H9 (cell line): ENCODE measurements at regions not wholly inside any gene's neighbourhood (a gene's known extent, or its start where the extent isn't known, plus 50 kb on each side); places are given as distances from the start of the nearest gene placed in this dataset.

Experiments
- DNase-seq: peaks from one replicate; pipeline ENCODE4 v3.0.0-alpha.2; 2017
- H2AFZ ChIP-seq: one replicate; pipeline ENCODE4 v1.6.1; 2013; ENCODE audit warnings: mild to moderate bottlenecking, low read length, control low read depth, moderate library complexity
- H2AK5ac ChIP-seq: 2 replicates; pipeline ENCODE4 v1.6.1; 2013; ENCODE audit warnings: low read length, control low read depth, mixed read lengths; ENCODE audit not compliant: insufficient read length
- H2BK120ac ChIP-seq: one replicate; pipeline ENCODE4 v1.6.1; 2013; ENCODE audit warnings: low read depth, mild to moderate bottlenecking, low read length, control low read depth, inconsistent platforms; ENCODE audit not compliant: poor library complexity, severe bottlenecking
- H2BK12ac ChIP-seq: 2 replicates; pipeline ENCODE4 v1.6.1; 2013; ENCODE audit warnings: low read length, control low read depth, mixed read lengths, low read depth; ENCODE audit not compliant: insufficient read length
- H2BK15ac ChIP-seq: 2 replicates; pipeline ENCODE4 v1.6.1; 2013; ENCODE audit warnings: low read depth, low read length, control low read depth
- H2BK20ac ChIP-seq: one replicate; pipeline ENCODE4 v1.6.1; 2013; ENCODE audit warnings: low read depth, mild to moderate bottlenecking, low read length, control low read depth, inconsistent platforms; ENCODE audit not compliant: poor library complexity, severe bottlenecking
- H2BK5ac ChIP-seq: 2 replicates; pipeline ENCODE4 v1.6.1; 2013; ENCODE audit warnings: low read length, control low read depth, mixed read lengths; ENCODE audit not compliant: insufficient read length
- H3K14ac ChIP-seq: 2 replicates; pipeline ENCODE4 v1.6.1; 2013; ENCODE audit warnings: low read length, control low read depth; ENCODE audit not compliant: insufficient read depth
- H3K18ac ChIP-seq: 2 replicates; pipeline ENCODE4 v1.6.1; 2013; ENCODE audit warnings: low read depth, mild to moderate bottlenecking, mixed read lengths, low read length, control low read depth; ENCODE audit not compliant: insufficient read length
- H3K23ac ChIP-seq: 2 replicates; pipeline ENCODE4 v1.6.1; 2013; ENCODE audit warnings: low read length, control low read depth, mixed read lengths, low read depth; ENCODE audit not compliant: insufficient read length
- H3K23me2 ChIP-seq: 2 replicates; pipeline ENCODE4 v1.6.1; 2013; ENCODE audit warnings: low read depth, mild to moderate bottlenecking, mixed read lengths, low read length, control low read depth; ENCODE audit not compliant: insufficient read length, poor library complexity, severe bottlenecking
- H3K27ac ChIP-seq: 2 replicates; pipeline ENCODE4 v1.5.1; 2013; ENCODE audit warnings: low read length, control low read depth, mixed read lengths, low read depth; ENCODE audit not compliant: insufficient read length
- H3K27me3 ChIP-seq: 2 replicates; pipeline ENCODE4 v1.6.1; 2013; ENCODE audit warnings: low read length, control low read depth, inconsistent platforms; ENCODE audit not compliant: insufficient read depth
- H3K4ac ChIP-seq: 2 replicates; pipeline ENCODE4 v1.6.1; 2013; ENCODE audit warnings: low read depth, mild to moderate bottlenecking, control low read depth, inconsistent platforms, low read length, moderate library complexity
- H3K4me1 ChIP-seq: 2 replicates; pipeline ENCODE4 v1.6.1; 2013; ENCODE audit warnings: low read length, control low read depth, inconsistent platforms; ENCODE audit not compliant: insufficient read depth
- H3K4me2 ChIP-seq: 2 replicates; pipeline ENCODE4 v1.6.1; 2013; ENCODE audit warnings: low read length, control low read depth, mixed read lengths; ENCODE audit not compliant: insufficient read length, insufficient read depth
- H3K56ac ChIP-seq: 2 replicates; pipeline ENCODE4 v1.6.1; 2013; ENCODE audit warnings: low read depth, mild to moderate bottlenecking, mixed read lengths, low read length, control low read depth; ENCODE audit not compliant: insufficient read length
- H3K79me1 ChIP-seq: 2 replicates; pipeline ENCODE4 v1.6.1; 2013; ENCODE audit warnings: low read depth, mild to moderate bottlenecking, moderate library complexity, low read length, control low read depth, inconsistent platforms; ENCODE audit not compliant: insufficient read depth, poor library complexity, severe bottlenecking
- H3K79me2 ChIP-seq: 2 replicates; pipeline ENCODE4 v1.6.1; 2013; ENCODE audit warnings: low read length, control low read depth, inconsistent platforms; ENCODE audit not compliant: insufficient read depth
- H3K9ac ChIP-seq: 2 replicates; pipeline ENCODE4 v1.6.1; 2013; ENCODE audit warnings: low read length, control low read depth, mixed read lengths; ENCODE audit not compliant: insufficient read length; ENCODE audit errors: extremely low read depth
- H3K9me3 ChIP-seq: one replicate; pipeline ENCODE4 v1.6.1; 2013; ENCODE audit warnings: low read depth, low read length, inconsistent platforms; ENCODE audit not compliant: control insufficient read depth
- H3T11ph ChIP-seq: one replicate; pipeline ENCODE4 v1.6.1; 2013; ENCODE audit warnings: mild to moderate bottlenecking, low read length, control low read depth, inconsistent platforms
- H4K20me1 ChIP-seq: one replicate; pipeline ENCODE4 v1.6.1; 2013; ENCODE audit not compliant: control insufficient read depth, insufficient read length, insufficient read depth
- H4K5ac ChIP-seq: 2 replicates; pipeline ENCODE4 v1.6.1; 2013; ENCODE audit warnings: low read depth, mild to moderate bottlenecking, mixed read lengths, low read length, control low read depth; ENCODE audit not compliant: insufficient read length
- H4K8ac ChIP-seq: replicated peaks from 2 replicates; pipeline ENCODE4 v1.6.1; 2013; ENCODE audit warnings: low read length, control low read depth, mixed read lengths, low read depth; ENCODE audit not compliant: insufficient read length
- H4K91ac ChIP-seq: 2 replicates; pipeline ENCODE4 v1.6.1; 2013; ENCODE audit warnings: low read depth, mild to moderate bottlenecking, moderate library complexity, mixed read lengths, low read length, control low read depth; ENCODE audit not compliant: insufficient read length
- H3K27ac Mint-ChIP-seq, 3 experiments: 2 replicates in 2 of 3; 3 replicates in 1 of 3; pipeline ENCODE4 v1.8.0; 2020 to 2021; ENCODE audit warnings: mixed read lengths in 3 of 3, mild to moderate bottlenecking in 1 of 3, moderate library complexity in 1 of 3
- H3K27me3 Mint-ChIP-seq: 2 replicates; pipeline ENCODE4 v1.8.0; 2021; ENCODE audit warnings: low read depth, mild to moderate bottlenecking, moderate library complexity, mixed read lengths
- H3K36me3 Mint-ChIP-seq, 3 experiments: 2 replicates in 2 of 3; 3 replicates in 1 of 3; pipeline ENCODE4 v1.8.0; 2020 to 2021; ENCODE audit warnings: low read depth in 3 of 3, mixed read lengths in 3 of 3; ENCODE audit not compliant: insufficient read depth in 1 of 3
- H3K4me1 Mint-ChIP-seq, 2 experiments: 2 replicates each; pipeline ENCODE4 v1.8.0; 2020; ENCODE audit warnings: mixed read lengths in 2 of 2
- H3K4me3 Mint-ChIP-seq, 2 experiments: 2 replicates in 1 of 2; 3 replicates in 1 of 2; pipeline ENCODE4 v1.8.0; 2020 to 2021; ENCODE audit warnings: mild to moderate bottlenecking in 2 of 2, mixed read lengths in 2 of 2, moderate library complexity in 1 of 2
- H3K9me3 Mint-ChIP-seq, 2 experiments: 2 replicates in 1 of 2; 3 replicates in 1 of 2; pipeline ENCODE4 v1.8.0; 2020; ENCODE audit warnings: mild to moderate bottlenecking in 2 of 2, mixed read lengths in 2 of 2, moderate library complexity in 1 of 2
- WGBS: extraction: QIAGEN DNeasy Blood & Tissue Kit; methylation state at CpG from one replicate; pipeline ENCODE4 v1.1.7; 2013; ENCODE audit warnings: missing lambda C conversion rate, low lambda C conversion rate, mixed read lengths; ENCODE audit not compliant: insufficient read length; ENCODE audit errors: extremely low coverage; 5-methylcytosine and 5-hydroxymethylcytosine counted together
- TF ChIP-seq, protein P1 (sequence below): fragments of 200-600 bp; sonication (generic); conservative IDR thresholded peaks from 3 replicates; pipeline ENCODE4 v1.8.0; 2021; ENCODE audit warnings: antibody characterized with exemption, mild to moderate bottlenecking

DNA sequence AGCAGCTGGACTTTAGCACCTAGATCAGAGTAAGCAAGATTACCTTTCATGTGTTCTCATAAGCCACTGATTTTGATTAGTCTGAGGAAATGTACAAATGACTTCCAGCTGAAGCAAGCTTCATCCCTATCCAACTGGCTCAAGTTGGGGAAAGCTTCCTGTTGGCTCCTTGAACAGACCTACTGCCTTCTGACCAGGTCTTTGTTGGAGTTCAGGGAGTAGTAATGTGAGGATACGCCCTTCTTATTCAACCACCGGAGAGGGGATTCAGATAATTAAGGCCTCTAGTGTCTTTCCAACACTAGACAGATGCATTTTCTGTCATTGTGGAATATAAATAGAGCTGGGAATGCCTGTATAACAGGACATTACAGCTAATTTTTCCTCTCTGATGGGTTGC is 268.9 kb downstream of the TGFB2 start:
- Histone ChIP-seq H3K18ac (no peak overlapping the region), H4K20me1 (no peaks in the 10 kb centered on the region), H3K9ac (no peak overlapping the region), H3K4ac (no peak overlapping the region), H3K27ac (no peak overlapping the region), H2AK5ac (no peak overlapping the region), H2BK20ac (no peak overlapping the region), H3K23me2 (no peaks in the 10 kb centered on the region), H3K14ac (no peak overlapping the region), H2BK12ac (no peak overlapping the region), H4K5ac (no peak overlapping the region), H4K8ac (no peak overlapping the region), H3T11ph (no peak overlapping the region), H2AFZ (no peak overlapping the region), H3K4me1 (peaks cover 2% of the 10 kb centered on the region; the same call in 1 of the 2 replicates), H3K27me3 (no peaks in the 10 kb centered on the region), H2BK15ac (no peak overlapping the region), H3K9me3 (no peaks in the 10 kb centered on the region), H2BK120ac (no peak overlapping the region), H2BK5ac (no peak overlapping the region), H3K23ac (no peak overlapping the region), H3K4me2 (no peak overlapping the region), H3K56ac (no peak overlapping the region), H3K79me1 (no peaks in the 10 kb centered on the region), H3K79me2 (no peaks in the 10 kb centered on the region), H4K91ac (no peak overlapping the region)
- H3K4me3 Mint-ChIP-seq = no peak overlapping the region
- no peak for DNase-seq
- H3K27ac Mint-ChIP-seq = no peak overlapping the region; a peak in 1 of 7 replicates
- H3K4me1 Mint-ChIP-seq = peaks cover 29% of the 10 kb centered on the region in 2 experiments
- WGBS = no CpG with 5 or more reads among the region's 2 CpGs
- peaks cover 4 to 10% of the 10 kb centered on the region in 2 experiments; a peak in 3 of 5 replicates for H3K9me3 Mint-ChIP-seq
- peaks cover 0 to 3% (median 0%) of the 10 kb centered on the region in 3 experiments; a peak in 1 of 7 replicates for H3K36me3 Mint-ChIP-seq
- H3K27me3 Mint-ChIP-seq = no peaks in the 10 kb centered on the region
- TF ChIP-seq, protein P1, sequence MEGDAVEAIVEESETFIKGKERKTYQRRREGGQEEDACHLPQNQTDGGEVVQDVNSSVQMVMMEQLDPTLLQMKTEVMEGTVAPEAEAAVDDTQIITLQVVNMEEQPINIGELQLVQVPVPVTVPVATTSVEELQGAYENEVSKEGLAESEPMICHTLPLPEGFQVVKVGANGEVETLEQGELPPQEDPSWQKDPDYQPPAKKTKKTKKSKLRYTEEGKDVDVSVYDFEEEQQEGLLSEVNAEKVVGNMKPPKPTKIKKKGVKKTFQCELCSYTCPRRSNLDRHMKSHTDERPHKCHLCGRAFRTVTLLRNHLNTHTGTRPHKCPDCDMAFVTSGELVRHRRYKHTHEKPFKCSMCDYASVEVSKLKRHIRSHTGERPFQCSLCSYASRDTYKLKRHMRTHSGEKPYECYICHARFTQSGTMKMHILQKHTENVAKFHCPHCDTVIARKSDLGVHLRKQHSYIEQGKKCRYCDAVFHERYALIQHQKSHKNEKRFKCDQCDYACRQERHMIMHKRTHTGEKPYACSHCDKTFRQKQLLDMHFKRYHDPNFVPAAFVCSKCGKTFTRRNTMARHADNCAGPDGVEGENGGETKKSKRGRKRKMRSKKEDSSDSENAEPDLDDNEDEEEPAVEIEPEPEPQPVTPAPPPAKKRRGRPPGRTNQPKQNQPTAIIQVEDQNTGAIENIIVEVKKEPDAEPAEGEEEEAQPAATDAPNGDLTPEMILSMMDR = no peak
